Subcutaneous abdominal adipose tissue (tissue), 5 donors: ENCODE measurements at regions not wholly inside any gene's neighbourhood (a gene's known extent, or its start where the extent isn't known, plus 50 kb on each side); places are given as distances from the start of the nearest gene placed in this dataset.

Experiments
- H3K27ac ChIP-seq: one replicate; pipeline ENCODE4 v1.7.0; 2013; ENCODE audit warnings: low read depth, mild to moderate bottlenecking, inconsistent platforms, low read length, moderate library complexity
- H3K27me3 ChIP-seq, 5 donors: one replicate each; pipeline ENCODE4 v1.7.0; 2013; ENCODE audit warnings: low read length in 5 of 5, inconsistent platforms in 1 of 5; ENCODE audit not compliant: control insufficient read depth in 5 of 5, insufficient read depth in 4 of 5
- H3K36me3 ChIP-seq, 5 donors: one replicate each; pipeline ENCODE4 v1.7.0; 2013; ENCODE audit warnings: low read length in 5 of 5; ENCODE audit not compliant: control insufficient read depth in 5 of 5, insufficient read depth in 5 of 5
- H3K4me1 ChIP-seq, 5 donors: one replicate each; pipeline ENCODE4 v1.7.0; 2013; ENCODE audit warnings: low read length in 5 of 5, mild to moderate bottlenecking in 3 of 5, moderate library complexity in 1 of 5; ENCODE audit not compliant: control insufficient read depth in 5 of 5, insufficient read depth in 5 of 5
- H3K4me3 ChIP-seq, 5 donors: one replicate each; pipeline ENCODE4 v1.7.0; 2013; ENCODE audit warnings: low read length in 5 of 5, low read depth in 1 of 5
- H3K9ac ChIP-seq, 5 donors: one replicate each; pipeline ENCODE4 v1.7.0; 2013; ENCODE audit warnings: low read length in 5 of 5, mild to moderate bottlenecking in 4 of 5, moderate library complexity in 3 of 5
- H3K9me3 ChIP-seq, 5 donors: one replicate each; pipeline ENCODE4 v1.7.0; 2013; ENCODE audit warnings: low read length in 5 of 5; ENCODE audit not compliant: control insufficient read depth in 5 of 5
- donor health status: healthy.
- donor health status: healthy.
- donor health status: healthy.
- donor health status: healthy.
- donor health status: healthy.

DNA sequence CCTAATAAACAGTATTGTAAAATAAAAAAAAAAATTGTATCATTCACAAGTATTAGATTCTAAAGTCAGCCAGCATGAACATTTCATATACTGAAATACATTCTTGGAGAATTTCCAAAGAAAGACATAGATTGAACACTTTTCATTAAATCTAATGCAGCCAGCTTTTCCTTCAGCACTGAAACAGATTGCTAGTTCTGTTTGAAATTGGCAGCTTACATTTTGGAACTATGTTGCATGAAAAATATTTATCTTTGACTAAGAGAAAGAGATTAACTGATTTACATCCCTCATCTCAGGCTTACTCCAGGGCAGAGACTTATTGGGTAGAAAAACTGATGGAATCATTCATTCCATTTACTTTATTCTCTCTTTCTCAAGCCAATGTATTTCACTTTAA lies 272.7 kb downstream of the PDHA2 start:
- Histone ChIP-seq H3K4me1 (no peaks in the 10 kb centered on the region), H3K9me3 (peaks cover 0 to 4% (median 0%) of the 10 kb centered on the region in 5 donors), H3K27me3 (no peaks in the 10 kb centered on the region), H3K27ac (no peak overlapping the region), H3K9ac (no peak overlapping the region), H3K36me3 (no peaks in the 10 kb centered on the region), H3K4me3 (no peak overlapping the region)

GRCh38 chr4:96120206-96120605 lies 280.3 kb downstream of the PDHA2 start:
- Histone ChIP-seq H3K4me3 (no peak overlapping the region), H3K9ac (no peak overlapping the region), H3K27me3 (no peaks in the 10 kb centered on the region), H3K27ac (no peak overlapping the region), H3K36me3 (no peaks in the 10 kb centered on the region), H3K9me3 (no peaks in the 10 kb centered on the region), H3K4me1 (no peaks in the 10 kb centered on the region)

GRCh38 chr4:96126227-96126626 lies 286.3 kb downstream of the PDHA2 start:
- no peaks in the 10 kb centered on the region for H3K4me1 ChIP-seq
- no peak overlapping the region for H3K4me3 ChIP-seq
- no peaks in the 10 kb centered on the region for H3K36me3 ChIP-seq
- no peaks in the 10 kb centered on the region for H3K27me3 ChIP-seq
- H3K9me3 ChIP-seq, result no peaks in the 10 kb centered on the region
- H3K27ac ChIP-seq, result no peak overlapping the region
- H3K9ac ChIP-seq, result no peak overlapping the region

DNA sequence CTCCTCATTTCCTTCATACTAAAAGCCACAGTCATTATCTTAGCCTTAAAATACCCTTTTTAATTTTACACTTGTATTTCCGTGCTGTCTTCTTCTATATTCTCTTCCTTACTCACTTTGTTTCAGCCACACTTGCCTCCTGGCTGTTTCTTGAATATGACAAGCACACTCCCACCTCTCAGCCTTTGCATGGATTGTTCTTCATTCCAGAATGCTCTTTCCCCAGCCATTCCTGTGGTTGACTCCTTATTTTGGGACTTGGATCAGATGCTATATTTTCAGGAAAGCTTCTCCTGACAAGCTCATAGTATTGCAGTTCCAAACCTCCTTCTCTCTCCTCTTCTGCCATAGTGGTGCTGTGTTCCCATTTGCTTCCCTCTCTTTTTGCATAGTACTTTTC lies 291.3 kb downstream of the PDHA2 start:
- no peak overlapping the region for H3K27ac ChIP-seq
- H3K27me3 ChIP-seq, result no peaks in the 10 kb centered on the region

DNA sequence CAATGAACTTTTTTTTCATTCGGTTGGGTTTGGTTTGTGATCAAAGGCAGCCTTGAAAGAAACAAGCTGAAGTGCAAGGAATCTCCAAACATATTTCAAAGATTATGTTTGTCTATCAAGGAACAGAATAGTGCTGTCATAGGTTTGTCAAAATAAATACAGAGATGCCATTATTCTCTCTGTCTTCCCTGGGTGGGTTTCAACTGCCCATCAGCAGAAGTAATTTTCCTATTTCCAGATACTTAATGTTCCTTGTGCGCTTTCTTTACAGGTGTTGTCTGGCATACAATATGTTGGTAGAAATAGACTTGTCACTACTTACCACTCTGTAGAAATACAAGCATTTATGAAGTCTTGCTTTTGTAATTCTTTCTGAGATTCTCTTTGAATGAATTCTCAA lies 294.9 kb downstream of the PDHA2 start:
- Histone ChIP-seq H3K27me3 (no peaks in the 10 kb centered on the region), H3K4me3 (no peak overlapping the region), H3K9me3 (no peaks in the 10 kb centered on the region), H3K4me1 (no peaks in the 10 kb centered on the region), H3K36me3 (no peaks in the 10 kb centered on the region), H3K27ac (no peak overlapping the region), H3K9ac (no peak overlapping the region)

More for the DNA sequence above, 291.3 kb downstream of the PDHA2 start:
- Histone ChIP-seq H3K36me3 (no peaks in the 10 kb centered on the region), H3K4me1 (no peaks in the 10 kb centered on the region), H3K9me3 (no peaks in the 10 kb centered on the region), H3K9ac (no peak overlapping the region), H3K4me3 (no peak overlapping the region)

GRCh38 chr4:96136056-96136455 lies 296.2 kb downstream of the PDHA2 start:
- no peak overlapping the region for H3K9ac ChIP-seq
- H3K4me3 ChIP-seq, result no peak overlapping the region
- no peaks in the 10 kb centered on the region for H3K36me3 ChIP-seq
- H3K27me3 ChIP-seq, result no peaks in the 10 kb centered on the region
- no peaks in the 10 kb centered on the region for H3K9me3 ChIP-seq
- no peak overlapping the region for H3K27ac ChIP-seq
- no peaks in the 10 kb centered on the region for H3K4me1 ChIP-seq

DNA sequence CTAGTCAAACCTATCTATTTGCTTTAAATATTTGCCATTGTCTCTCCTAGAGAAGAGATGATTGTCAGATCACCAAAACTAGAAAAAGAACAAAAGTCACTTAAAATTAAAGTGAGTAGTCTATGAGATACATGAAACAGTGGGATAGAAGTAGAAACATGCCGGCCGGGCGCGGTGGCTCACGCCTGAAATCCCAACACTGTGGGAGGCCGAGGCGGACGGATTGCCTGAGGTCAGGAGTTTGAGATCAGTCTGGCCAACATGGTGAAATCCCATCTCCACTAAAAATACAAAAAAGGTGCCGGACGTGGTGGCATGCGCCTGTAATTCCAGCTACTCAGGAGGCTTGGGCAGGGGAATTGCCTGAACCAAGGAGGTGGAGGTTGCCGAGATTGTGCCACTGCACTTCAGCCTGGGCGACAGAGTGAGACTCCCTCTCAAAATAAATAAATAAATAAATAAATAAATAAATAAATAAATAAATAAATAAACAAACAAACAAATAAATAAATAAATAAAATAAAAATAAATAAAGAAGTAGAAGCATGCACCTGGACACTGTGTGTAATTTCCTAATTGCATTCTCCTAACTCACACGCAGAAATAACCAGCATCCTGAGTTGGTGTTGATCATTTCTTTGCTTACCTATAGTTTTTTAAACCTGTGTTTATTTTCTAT lies 299.5 kb downstream of the PDHA2 start:
- H3K36me3 ChIP-seq, result no peaks in the 10 kb centered on the region
- H3K4me1 ChIP-seq, result no peaks in the 10 kb centered on the region
- no peak overlapping the region for H3K27ac ChIP-seq
- H3K9ac ChIP-seq, result no peak overlapping the region
- H3K9me3 ChIP-seq, result no peaks in the 10 kb centered on the region
- H3K4me3 ChIP-seq, result no peak overlapping the region
- H3K27me3 ChIP-seq, result no peaks in the 10 kb centered on the region

DNA sequence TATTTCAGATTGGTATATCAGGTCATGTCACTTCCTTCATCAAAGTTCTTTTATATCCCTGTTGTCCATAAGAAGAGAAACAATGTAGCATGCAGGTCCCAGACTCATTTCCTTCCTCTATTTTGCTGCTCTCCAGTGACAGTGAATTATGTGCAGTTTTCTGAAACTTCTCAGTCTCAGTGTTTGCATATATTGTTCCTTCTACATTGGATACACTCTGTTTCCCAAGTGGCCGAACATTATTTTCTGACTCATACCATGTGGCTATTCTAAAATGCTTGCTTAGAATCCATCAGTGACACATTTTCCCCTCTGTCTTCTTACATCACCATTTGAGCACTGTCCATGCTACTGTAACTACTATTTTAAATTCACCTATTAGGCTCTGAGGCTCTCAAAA lies 305.7 kb downstream of the PDHA2 start:
- Histone ChIP-seq H3K9ac (no peak overlapping the region), H3K27me3 (no peaks in the 10 kb centered on the region), H3K36me3 (no peaks in the 10 kb centered on the region), H3K9me3 (peaks cover 0 to 3% (median 0%) of the 10 kb centered on the region in 5 donors), H3K4me3 (no peak overlapping the region), H3K4me1 (no peaks in the 10 kb centered on the region), H3K27ac (no peak overlapping the region)

DNA sequence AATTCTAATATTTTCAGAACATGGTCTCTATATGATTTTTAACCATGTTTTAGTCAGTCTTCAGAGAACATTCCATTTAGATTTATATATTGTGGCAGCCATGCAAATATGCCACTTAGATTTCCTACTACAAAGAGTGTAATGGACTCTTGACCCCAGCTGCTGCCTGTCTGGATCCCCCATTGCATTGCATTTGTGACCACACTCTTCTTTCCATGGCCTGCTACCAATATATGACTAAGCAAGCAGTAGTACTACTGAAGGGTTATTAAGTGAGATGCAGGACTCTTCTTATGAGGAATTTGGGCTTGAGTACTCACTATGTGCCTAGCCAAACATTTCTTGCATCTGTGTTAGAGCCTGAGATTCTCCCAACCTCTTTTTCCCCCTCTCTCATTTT lies 306.8 kb downstream of the PDHA2 start:
- no peak overlapping the region for H3K9ac ChIP-seq

GRCh38 chr4:96149894-96150293 lies 310.0 kb downstream of the PDHA2 start:
- no peaks in the 10 kb centered on the region for H3K36me3 ChIP-seq

More for the DNA sequence above, 306.8 kb downstream of the PDHA2 start:
- no peaks in the 10 kb centered on the region for H3K27me3 ChIP-seq
- H3K4me1 ChIP-seq, result no peaks in the 10 kb centered on the region
- H3K36me3 ChIP-seq, result no peaks in the 10 kb centered on the region
- no peak overlapping the region for H3K4me3 ChIP-seq
- H3K27ac ChIP-seq, result no peak overlapping the region
- peaks cover 0 to 3% (median 0%) of the 10 kb centered on the region in 5 donors for H3K9me3 ChIP-seq

More at GRCh38 chr4:96149894-96150293, 310.0 kb downstream of the PDHA2 start:
- Histone ChIP-seq H3K9ac (no peak overlapping the region), H3K4me3 (no peak overlapping the region), H3K27me3 (no peaks in the 10 kb centered on the region), H3K9me3 (peaks cover 0 to 3% (median 0%) of the 10 kb centered on the region in 5 donors), H3K27ac (no peak overlapping the region), H3K4me1 (no peaks in the 10 kb centered on the region)
